ENCODE measurements at regions not wholly inside any gene's neighbourhood (a gene's known extent, or its start where the extent isn't known, plus 50 kb on each side); places are given as distances from the start of the nearest gene placed in this dataset.

DNA sequence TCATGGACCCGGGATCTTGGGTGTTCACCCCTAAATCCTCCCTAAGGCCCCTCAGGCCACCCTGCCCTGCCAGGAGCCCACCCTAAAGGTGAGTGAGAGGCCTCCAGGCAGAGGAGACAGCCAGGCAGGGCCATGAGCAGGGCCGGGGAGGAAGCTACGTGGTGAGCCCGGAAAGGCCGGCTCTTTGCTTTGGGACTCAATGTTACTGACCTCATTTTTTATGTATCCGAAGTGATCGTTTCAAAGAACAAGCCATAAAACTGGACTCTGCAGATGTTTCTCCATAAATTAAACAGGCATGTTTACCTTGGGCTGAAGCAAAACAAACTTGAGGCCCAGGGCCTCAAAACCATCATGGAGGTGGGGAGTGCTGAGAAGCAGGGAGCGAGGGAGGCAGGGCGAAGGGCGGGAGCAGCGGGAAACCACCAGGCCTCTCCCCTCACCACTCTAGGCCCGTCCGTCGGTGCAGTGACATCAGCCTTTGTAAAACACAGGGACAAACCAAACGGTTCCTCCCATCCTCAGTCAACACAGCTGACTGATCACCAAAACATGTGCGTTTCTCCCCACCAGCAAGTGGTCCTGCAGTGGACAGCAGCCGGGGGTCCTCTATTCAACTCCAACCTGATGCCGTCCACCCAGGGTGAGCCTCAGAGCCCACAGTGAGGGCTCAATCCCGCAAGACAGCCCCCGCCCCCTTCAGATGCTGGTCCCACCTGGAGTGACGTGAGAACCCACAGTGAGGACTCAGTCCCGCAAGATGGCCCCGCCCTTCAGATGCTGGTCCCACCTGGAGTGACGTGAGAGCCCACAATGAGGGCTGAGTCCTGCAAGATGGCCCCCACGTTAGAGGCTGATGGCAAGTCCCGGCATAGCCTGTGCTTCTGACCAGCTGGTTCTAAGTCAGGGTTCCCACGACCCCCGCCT lies 102.9 kb upstream of the LRPAP1 start:
- TF ChIP-seq, protein P1, sequence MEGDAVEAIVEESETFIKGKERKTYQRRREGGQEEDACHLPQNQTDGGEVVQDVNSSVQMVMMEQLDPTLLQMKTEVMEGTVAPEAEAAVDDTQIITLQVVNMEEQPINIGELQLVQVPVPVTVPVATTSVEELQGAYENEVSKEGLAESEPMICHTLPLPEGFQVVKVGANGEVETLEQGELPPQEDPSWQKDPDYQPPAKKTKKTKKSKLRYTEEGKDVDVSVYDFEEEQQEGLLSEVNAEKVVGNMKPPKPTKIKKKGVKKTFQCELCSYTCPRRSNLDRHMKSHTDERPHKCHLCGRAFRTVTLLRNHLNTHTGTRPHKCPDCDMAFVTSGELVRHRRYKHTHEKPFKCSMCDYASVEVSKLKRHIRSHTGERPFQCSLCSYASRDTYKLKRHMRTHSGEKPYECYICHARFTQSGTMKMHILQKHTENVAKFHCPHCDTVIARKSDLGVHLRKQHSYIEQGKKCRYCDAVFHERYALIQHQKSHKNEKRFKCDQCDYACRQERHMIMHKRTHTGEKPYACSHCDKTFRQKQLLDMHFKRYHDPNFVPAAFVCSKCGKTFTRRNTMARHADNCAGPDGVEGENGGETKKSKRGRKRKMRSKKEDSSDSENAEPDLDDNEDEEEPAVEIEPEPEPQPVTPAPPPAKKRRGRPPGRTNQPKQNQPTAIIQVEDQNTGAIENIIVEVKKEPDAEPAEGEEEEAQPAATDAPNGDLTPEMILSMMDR (IDR thresholded peaks at IDR 0.05 in 4 of 5, conservative IDR thresholded peaks at IDR 0.05 in 1 of 5), result no peak
- no peak for TF ChIP-seq POLR2A (IDR thresholded peaks at IDR 0.05)

All from gastrocnemius medialis (tissue), 4 donors.